NOMO-1 (cell line): ENCODE measurements at regions not wholly inside any gene's neighbourhood (a gene's known extent, or its start where the extent isn't known, plus 50 kb on each side); places are given as distances from the start of the nearest gene placed in this dataset.
"Not testable (repeated sequence)": the region's sequence is repeated elsewhere in the genome, so short reads cannot be mapped to it uniquely, and the experiment has no call there.

Experiments used
- DNase-seq, 2 experiments: peaks; one replicate each; lab custom pipeline; 2025; ENCODE audit not compliant: unreplicated experiment in 2 of 2; lab: John Stamatoyannopoulos, UW

GRCh38 chr9:111094958-111095357 lies 56.7 kb upstream of the LPAR1 start:
- no peak for DNase-seq

GRCh38 chr9:111094433-111094924 lies 56.2 kb upstream of the LPAR1 start:
- peak; percentile 45 to 81 for DNase-seq

- not testable (repeated sequence) for DNase-seq
These were observed 53.9 kb upstream of the LPAR1 start for GRCh38 chr9:111092167-111092566.
